GM12878 (cell line): ENCODE measurements at regions not wholly inside any gene's neighbourhood (a gene's known extent, or its start where the extent isn't known, plus 50 kb on each side); places are given as distances from the start of the nearest gene placed in this dataset.

Experiments
- ATAC-seq: fragments of 200-7000 bp; cut with Tn5 transposase; 3 replicates; pipeline ENCODE4 v1.9.1; 2020; ENCODE audit warnings: mild to moderate bottlenecking, moderate library complexity
- BruUV-seq: library from RNA; stranded (reverse); fragments of 400-500 nt; replicated peaks from 2 replicates; lab custom pipeline; 2021; lab: Mats Ljungman, UMichigan
- CTCF ChIA-PET: fragments of 300-600 bp; sonication (Branson Sonifier 250); formaldehyde crosslinking; extraction: SDS; loops from one replicate; lab custom pipeline; 2021; ENCODE audit warnings: inconsistent platforms; lab: Yijun Ruan, JAX
- POLR2A ChIA-PET: fragments of 350-600 bp; formaldehyde crosslinking; extraction: SDS; loops from one replicate; lab custom pipeline; 2021; ENCODE audit warnings: inconsistent platforms; lab: Charles Lee
- RAD21 ChIA-PET: fragments of 300-600 bp; sonication (Branson Sonifier 250); formaldehyde crosslinking; loops from one replicate; lab custom pipeline; 2023; ENCODE audit warnings: antibody characterized with exemption; ENCODE audit not compliant: unreplicated experiment; lab: Charles Lee
- SMC1A ChIA-PET: fragments of 300-600 bp; sonication (Branson Sonifier 250); formaldehyde crosslinking; loops from one replicate; lab custom pipeline; 2023; ENCODE audit not compliant: unreplicated experiment, uncharacterized antibody; lab: Charles Lee
- DNase-seq: peaks from one replicate; pipeline ENCODE4 v3.0.0-alpha.2; 2011; ENCODE audit warnings: low read depth, low spot score
- FAIRE-seq: peaks from 3 replicates; lab custom pipeline; 2011; peaks lifted over from hg19 to GRCh38; lab: Jason Lieb, UNC
- H2AFZ ChIP-seq: 2 replicates; pipeline ENCODE4 v1.6.0; 2011; ENCODE audit warnings: low read depth, low read length, control low read depth; ENCODE audit not compliant: control insufficient read depth
- H3K27ac ChIP-seq: 2 replicates; pipeline ENCODE4 v1.5.1; 2011; ENCODE audit warnings: control low read depth; ENCODE audit not compliant: control insufficient read depth, insufficient read depth
- H3K27me3 ChIP-seq, 2 experiments: replicated peaks in 1 of 2; 2 replicates each; pipeline versions ENCODE4 v1.6.0 to v1.6.1; 2011; ENCODE audit warnings: low read length in 1 of 2; ENCODE audit not compliant: control insufficient read depth in 2 of 2, insufficient read depth in 2 of 2
- H3K36me3 ChIP-seq, 2 experiments: 2 replicates each; pipeline ENCODE4 v1.5.1; 2011; ENCODE audit warnings: low read length in 1 of 2; ENCODE audit not compliant: control insufficient read depth in 2 of 2, insufficient read depth in 2 of 2
- H3K4me1 ChIP-seq: 2 replicates; pipeline ENCODE4 v1.6.1; 2011; ENCODE audit warnings: mild to moderate bottlenecking, low read length, moderate library complexity, mixed read lengths; ENCODE audit not compliant: control insufficient read depth, insufficient read depth
- H3K4me2 ChIP-seq: 2 replicates; pipeline ENCODE4 v1.6.0; 2011; ENCODE audit warnings: control low read depth; ENCODE audit not compliant: control insufficient read depth, insufficient read depth
- H3K4me3 ChIP-seq: fragments of 200-600 bp; sonication (generic); 2 replicates; pipeline ENCODE4 v1.5.1; 2016
- H3K79me2 ChIP-seq: 2 replicates; pipeline ENCODE4 v1.6.0; 2011; ENCODE audit warnings: low read length; ENCODE audit not compliant: control insufficient read depth, insufficient read depth
- H3K9ac ChIP-seq: 2 replicates; pipeline ENCODE4 v1.8.0; 2011; ENCODE audit warnings: low read length, control low read depth, mixed read lengths; ENCODE audit not compliant: control insufficient read depth, insufficient read depth
- H3K9me3 ChIP-seq: replicated peaks from 3 replicates; pipeline ENCODE4 v1.5.1; 2011; ENCODE audit warnings: mild to moderate bottlenecking, low read length; ENCODE audit not compliant: control insufficient read depth, insufficient read depth
- H4K20me1 ChIP-seq: 2 replicates; pipeline ENCODE4 v1.6.0; 2011; ENCODE audit not compliant: control insufficient read depth, insufficient read depth
- EED ChIP-seq: sonication (generic); IDR thresholded peaks from 2 replicates; pipeline ENCODE4 v1.6.1; 2016; ENCODE audit warnings: antibody characterized with exemption, low read depth
- IKZF2 ChIP-seq, 2 experiments: fragments of 450-650 bp; IDR thresholded peaks; 2 replicates each; pipeline ENCODE4 v1.6.1; 2017; ENCODE audit warnings: mild to moderate bottlenecking in 2 of 2, moderate library complexity in 2 of 2
- MEF2B ChIP-seq: fragments of 450-650 bp; IDR thresholded peaks from 2 replicates; pipeline ENCODE4 v1.6.1; 2018; ENCODE audit warnings: mild to moderate bottlenecking, moderate library complexity; ENCODE audit not compliant: partially characterized antibody, poor library complexity, severe bottlenecking
- MYB ChIP-seq: fragments of 150-350 bp; IDR thresholded peaks from 2 replicates; pipeline ENCODE4 v1.6.1; 2014; ENCODE audit warnings: mild to moderate bottlenecking, low read depth, low read length, borderline replicate concordance
- NBN ChIP-seq: fragments of 450-650 bp; IDR thresholded peaks from 2 replicates; pipeline ENCODE4 v1.6.1; 2016
- NFIC ChIP-seq: IDR thresholded peaks from 2 replicates; pipeline ENCODE4 v1.6.1; 2012; ENCODE audit warnings: low read depth, mild to moderate bottlenecking, inconsistent platforms, low read length, moderate library complexity
- RFX5 ChIP-seq: IDR thresholded peaks from 2 replicates; pipeline ENCODE4 v1.6.1; 2011; ENCODE audit warnings: low read depth, low read length, improper control_type of control experiment
- SIX5 ChIP-seq: IDR thresholded peaks from 2 replicates; pipeline ENCODE4 v1.6.1; 2011; ENCODE audit warnings: mild to moderate bottlenecking, low read depth, low read length, moderate library complexity; ENCODE audit not compliant: severe bottlenecking
- SMAD5 ChIP-seq: IDR thresholded peaks from 2 replicates; pipeline ENCODE4 v1.6.1; 2016; ENCODE audit warnings: antibody characterized with exemption, low read depth
- USF1 ChIP-seq: IDR thresholded peaks from 2 replicates; pipeline ENCODE4 v1.6.1; 2011; ENCODE audit warnings: borderline replicate concordance, low read depth, mild to moderate bottlenecking, moderate library complexity, mixed read lengths, low read length; ENCODE audit not compliant: insufficient read depth; ENCODE audit errors: extremely low read length
- ZNF24 ChIP-seq: fragments of 450-650 bp; IDR thresholded peaks from 2 replicates; pipeline ENCODE4 v1.6.1; 2017; ENCODE audit warnings: antibody characterized with exemption, mild to moderate bottlenecking
- ZNF274 ChIP-seq: IDR thresholded peaks from one replicate; pipeline ENCODE4 v1.8.0; 2011; ENCODE audit not compliant: insufficient read length, insufficient read depth
- ZSCAN29 ChIP-seq: fragments of 450-650 bp; IDR thresholded peaks from 2 replicates; pipeline ENCODE4 v1.6.1; 2017; ENCODE audit warnings: mild to moderate bottlenecking, moderate library complexity
- WGBS: methylation state at CpG from one replicate; pipeline ENCODE4 v1.1.6; 2016; ENCODE audit warnings: low lambda C conversion rate; ENCODE audit not compliant: insufficient replicate concordance, insufficient coverage; ENCODE audit errors: missing lambda C conversion rate; 5-methylcytosine and 5-hydroxymethylcytosine counted together
- in situ Hi-C: fragments of 300-500 bp; cut with MboI; formaldehyde crosslinking; loops from 9 replicates; pipeline ENCODE4 v1.14.3; 2018; ENCODE audit warnings: mixed read lengths
- intact Hi-C: fragments of 100-400 bp; cut with micrococcal nuclease; formaldehyde crosslinking; loops from one replicate; pipeline ENCODE4 v1.14.2; 2022; ENCODE audit not compliant: unreplicated experiment
- TF ChIP-seq, protein P1 (sequence below): fragments of 450-650 bp; IDR thresholded peaks from 2 replicates; pipeline ENCODE4 v1.6.1; 2017; ENCODE audit warnings: antibody characterized with exemption, mild to moderate bottlenecking, moderate library complexity
- TF ChIP-seq, protein P2 (sequence below): IDR thresholded peaks from 2 replicates; pipeline ENCODE4 v1.6.1; 2011; ENCODE audit warnings: mild to moderate bottlenecking, low read depth, low read length, moderate library complexity; ENCODE audit not compliant: insufficient replicate concordance

DNA sequence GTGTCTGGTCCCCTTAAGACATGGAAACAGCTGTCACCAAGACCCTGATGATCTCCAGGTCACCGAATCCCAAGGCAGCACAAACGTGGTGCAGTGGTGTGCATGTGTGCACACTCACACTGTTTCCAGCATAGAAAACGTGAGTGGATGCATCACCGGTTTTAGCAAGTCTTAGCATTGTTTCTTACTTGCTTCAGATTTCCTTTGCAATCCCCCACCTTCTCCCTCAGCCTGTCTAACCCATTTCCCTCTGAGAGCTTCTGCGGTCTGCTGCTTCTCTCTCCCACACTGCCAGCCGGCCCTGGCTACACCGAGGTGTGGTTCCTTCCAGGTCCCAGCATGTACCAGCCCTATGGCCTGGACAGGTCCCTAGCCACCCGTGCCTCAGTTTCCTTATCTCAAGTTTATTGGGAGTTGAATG lies 343.4 kb upstream of the HS6ST1 start:
- intact Hi-C loops, result no loop called here

More for the DNA sequence above, 343.4 kb upstream of the HS6ST1 start:
- Histone ChIP-seq H3K79me2 (no peaks in the 10 kb centered on the region), H3K4me1 (no peaks in the 10 kb centered on the region), H3K4me2 (no peak overlapping the region), H3K9ac (no peak overlapping the region), H3K4me3 (no peak overlapping the region), H3K36me3 (no peaks in the 10 kb centered on the region), H2AFZ (no peak overlapping the region), H3K27me3 (peaks cover 0 to 4% of the 10 kb centered on the region in 2 experiments; a peak in 3 of 4 replicates), H4K20me1 (no peaks in the 10 kb centered on the region), H3K27ac (no peak overlapping the region), H3K9me3 (no peaks in the 10 kb centered on the region)
- ChIA-PET CTCF (no interaction called here), POLR2A (no interaction called here), SMC1A (no interaction called here), RAD21 (no interaction called here)
- DNase-seq, result no peak
- 4% methylated on average over 8 of the region's 8 CpGs for WGBS
- BruUV-seq, result no TSS peak
- no peak for ATAC-seq
- TF ChIP-seq ZSCAN29 (no peak), SMAD5 (no peak), NFIC (no peak), SIX5 (no peak), ZNF24 (no peak), MEF2B (no peak), RFX5 (no peak), MYB (no peak), IKZF2 (IDR thresholded peaks at IDR 0.05) (no peak), EED (no peak), NBN (no peak), USF1 (no peak), ZNF274 (no peak)
- TF ChIP-seq, protein P1, sequence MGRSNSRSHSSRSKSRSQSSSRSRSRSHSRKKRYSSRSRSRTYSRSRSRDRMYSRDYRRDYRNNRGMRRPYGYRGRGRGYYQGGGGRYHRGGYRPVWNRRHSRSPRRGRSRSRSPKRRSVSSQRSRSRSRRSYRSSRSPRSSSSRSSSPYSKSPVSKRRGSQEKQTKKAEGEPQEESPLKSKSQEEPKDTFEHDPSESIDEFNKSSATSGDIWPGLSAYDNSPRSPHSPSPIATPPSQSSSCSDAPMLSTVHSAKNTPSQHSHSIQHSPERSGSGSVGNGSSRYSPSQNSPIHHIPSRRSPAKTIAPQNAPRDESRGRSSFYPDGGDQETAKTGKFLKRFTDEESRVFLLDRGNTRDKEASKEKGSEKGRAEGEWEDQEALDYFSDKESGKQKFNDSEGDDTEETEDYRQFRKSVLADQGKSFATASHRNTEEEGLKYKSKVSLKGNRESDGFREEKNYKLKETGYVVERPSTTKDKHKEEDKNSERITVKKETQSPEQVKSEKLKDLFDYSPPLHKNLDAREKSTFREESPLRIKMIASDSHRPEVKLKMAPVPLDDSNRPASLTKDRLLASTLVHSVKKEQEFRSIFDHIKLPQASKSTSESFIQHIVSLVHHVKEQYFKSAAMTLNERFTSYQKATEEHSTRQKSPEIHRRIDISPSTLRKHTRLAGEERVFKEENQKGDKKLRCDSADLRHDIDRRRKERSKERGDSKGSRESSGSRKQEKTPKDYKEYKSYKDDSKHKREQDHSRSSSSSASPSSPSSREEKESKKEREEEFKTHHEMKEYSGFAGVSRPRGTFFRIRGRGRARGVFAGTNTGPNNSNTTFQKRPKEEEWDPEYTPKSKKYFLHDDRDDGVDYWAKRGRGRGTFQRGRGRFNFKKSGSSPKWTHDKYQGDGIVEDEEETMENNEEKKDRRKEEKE, result no peak
- TF ChIP-seq, protein P2, sequence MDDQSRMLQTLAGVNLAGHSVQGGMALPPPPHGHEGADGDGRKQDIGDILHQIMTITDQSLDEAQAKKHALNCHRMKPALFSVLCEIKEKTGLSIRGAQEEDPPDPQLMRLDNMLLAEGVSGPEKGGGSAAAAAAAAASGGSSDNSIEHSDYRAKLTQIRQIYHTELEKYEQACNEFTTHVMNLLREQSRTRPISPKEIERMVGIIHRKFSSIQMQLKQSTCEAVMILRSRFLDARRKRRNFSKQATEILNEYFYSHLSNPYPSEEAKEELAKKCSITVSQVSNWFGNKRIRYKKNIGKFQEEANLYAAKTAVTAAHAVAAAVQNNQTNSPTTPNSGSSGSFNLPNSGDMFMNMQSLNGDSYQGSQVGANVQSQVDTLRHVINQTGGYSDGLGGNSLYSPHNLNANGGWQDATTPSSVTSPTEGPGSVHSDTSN, result no peak
- in situ Hi-C loops, result no loop called here
- FAIRE-seq, result no peak
